NCI-H82 treated with DMSO at 0.1 percent for 48 hours (cell line): ENCODE measurements at regions not wholly inside any gene's neighbourhood (a gene's known extent, or its start where the extent isn't known, plus 50 kb on each side); places are given as distances from the start of the nearest gene placed in this dataset.

Experiments used
- DNase-seq: peaks from one replicate; lab custom pipeline; 2025; ENCODE audit not compliant: unreplicated experiment; lab: John Stamatoyannopoulos, UW

GRCh38 chr10:6743291-6743849 lies 163.3 kb upstream of the PRKCQ start:
- DNase-seq: no peak

GRCh38 chr10:6741541-6741941 lies 161.5 kb upstream of the PRKCQ start:
- no peak for DNase-seq

- no peak for DNase-seq
Measured at GRCh38 chr10:6739530-6740174, 159.6 kb upstream of the PRKCQ start.

GRCh38 chr10:6738112-6738768 lies 158.2 kb upstream of the PRKCQ start:
- no peak for DNase-seq

DNA sequence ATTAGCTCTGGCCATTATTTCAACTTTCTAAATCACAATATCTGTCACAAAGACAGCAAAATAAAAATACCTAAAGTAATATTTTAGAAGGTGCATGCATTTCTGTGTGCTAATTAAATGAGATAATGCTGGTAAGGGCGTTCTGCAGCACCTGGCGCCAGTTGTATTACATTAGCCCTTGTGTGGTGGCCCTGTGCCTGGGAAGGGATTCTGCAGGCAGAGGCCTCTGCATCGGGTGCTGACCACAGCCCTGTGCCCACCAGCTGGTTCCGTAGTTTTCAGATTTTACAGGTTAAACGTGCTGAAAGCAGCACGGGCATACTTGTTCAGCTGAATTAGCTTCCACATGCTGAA lies 157.7 kb upstream of the PRKCQ start:
- no peak for DNase-seq

DNA sequence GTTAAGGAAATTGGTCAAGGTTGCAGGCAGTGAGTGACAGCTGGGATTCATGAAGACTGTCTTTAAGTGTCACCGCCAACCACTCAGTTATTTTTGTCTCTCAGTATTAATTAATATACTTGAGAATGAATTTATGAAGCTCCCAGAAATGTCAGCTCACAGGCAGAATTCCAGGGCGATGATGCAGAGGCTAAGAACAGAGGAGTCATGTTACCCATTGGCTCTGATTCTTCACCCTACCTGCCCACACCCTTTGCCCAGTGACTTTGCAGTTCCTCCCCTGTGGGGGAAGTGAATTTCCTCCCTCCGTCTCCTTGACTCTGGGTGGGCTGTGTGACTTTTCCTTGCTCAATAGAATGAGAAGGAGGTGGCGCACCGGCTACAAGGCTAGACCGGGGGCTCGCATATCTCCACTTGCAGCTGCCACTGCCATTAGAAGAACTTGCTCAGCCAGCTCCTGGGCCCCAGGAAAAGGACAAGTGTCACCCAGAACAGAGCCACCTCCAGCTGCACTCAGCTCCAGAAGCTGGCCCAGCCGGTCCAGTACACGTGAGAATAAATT lies 157.1 kb upstream of the PRKCQ start:
- no peak for DNase-seq

- no peak for DNase-seq
Measured at GRCh38 chr10:6734286-6734685, 154.2 kb upstream of the PRKCQ start.

DNA sequence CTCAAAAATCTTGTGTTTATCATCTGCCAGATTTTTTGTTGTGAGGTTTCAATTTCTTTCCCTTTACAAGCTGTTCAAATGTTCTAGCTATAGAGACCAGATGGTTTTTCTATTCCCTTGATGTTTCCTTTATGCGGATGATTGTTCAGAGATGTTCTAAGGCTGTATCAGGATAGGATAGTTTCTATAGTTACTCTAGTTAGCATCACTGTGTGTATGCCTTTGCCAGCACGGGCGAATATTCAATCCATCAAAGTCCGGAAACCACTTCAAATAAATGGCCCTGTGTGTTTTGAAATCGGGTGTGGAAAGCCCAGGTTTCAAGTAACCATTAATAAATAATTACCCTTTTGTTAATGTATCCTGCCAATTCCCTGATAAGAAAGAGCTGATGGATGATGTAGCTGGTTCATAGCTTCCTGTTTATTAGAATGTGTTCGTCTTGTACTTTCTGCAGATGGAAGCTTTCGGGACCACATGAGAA lies 149.8 kb upstream of the PRKCQ start:
- no peak for DNase-seq

GRCh38 chr10:6729071-6729774 lies 149.1 kb upstream of the PRKCQ start:
- no peak for DNase-seq

GRCh38 chr10:6726924-6727323 lies 146.8 kb upstream of the PRKCQ start:
- DNase-seq: no peak

- no peak for DNase-seq
Measured at GRCh38 chr10:6722616-6723004, 142.5 kb upstream of the PRKCQ start.

DNA sequence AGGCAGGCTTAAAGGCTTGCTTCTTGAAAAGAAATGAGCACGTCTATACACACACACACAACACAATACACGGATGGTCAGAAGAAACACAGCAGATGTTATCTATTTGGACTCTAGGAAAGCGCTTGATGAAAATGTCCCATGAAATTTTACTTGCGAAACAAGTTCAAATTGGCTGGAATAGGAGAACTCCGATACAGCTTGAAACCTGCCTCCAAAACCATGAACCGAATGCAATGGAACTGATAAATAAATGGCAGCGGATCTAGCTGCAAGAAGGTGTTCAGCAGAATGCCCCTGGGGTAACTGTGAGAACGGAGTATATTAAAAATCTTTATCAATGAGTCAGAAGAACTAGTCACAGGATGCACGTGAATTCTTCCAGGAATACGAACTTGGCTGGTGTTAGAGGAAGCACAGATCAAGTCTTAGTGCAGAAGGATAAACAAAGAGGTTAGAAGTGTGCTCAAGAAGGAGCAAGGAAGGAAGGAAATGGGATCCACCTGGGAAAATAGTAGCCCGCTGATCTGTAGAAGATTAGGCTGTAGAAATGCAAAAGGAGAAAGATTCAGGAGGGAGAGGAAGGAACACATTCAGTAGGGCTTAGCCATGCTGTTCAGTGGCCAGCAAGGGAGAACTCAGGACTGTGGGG lies 142.0 kb upstream of the PRKCQ start:
- no peak for DNase-seq

- DNase-seq: no peak
Measured at GRCh38 chr10:6721480-6721879, 141.4 kb upstream of the PRKCQ start.

- DNase-seq: no peak
Measured at GRCh38 chr10:6719561-6719960, 139.5 kb upstream of the PRKCQ start.

- DNase-seq: no peak
Measured at GRCh38 chr10:6718550-6718949, 138.5 kb upstream of the PRKCQ start.

GRCh38 chr10:6716516-6716915 lies 136.4 kb upstream of the PRKCQ start:
- DNase-seq: no peak

DNA sequence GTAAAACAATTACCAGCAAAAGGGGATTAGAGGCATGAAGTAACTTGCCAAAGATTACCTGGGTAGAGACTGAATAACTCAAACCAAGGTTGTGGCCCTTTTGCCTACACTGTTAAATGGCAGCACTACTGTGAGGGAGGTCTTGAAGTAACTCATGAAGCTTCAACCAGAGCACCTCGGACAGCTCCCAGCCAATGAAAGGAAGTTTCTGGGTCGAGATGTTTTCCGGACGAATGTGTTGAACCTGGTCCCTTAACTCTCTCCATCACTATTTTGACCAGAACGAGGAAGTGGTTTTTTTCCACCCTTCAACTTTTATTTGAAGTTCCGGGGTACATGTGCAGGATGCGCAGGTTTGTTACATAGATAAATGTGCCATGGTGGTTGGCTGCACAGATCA lies 133.6 kb upstream of the PRKCQ start:
- DNase-seq: no peak

DNA sequence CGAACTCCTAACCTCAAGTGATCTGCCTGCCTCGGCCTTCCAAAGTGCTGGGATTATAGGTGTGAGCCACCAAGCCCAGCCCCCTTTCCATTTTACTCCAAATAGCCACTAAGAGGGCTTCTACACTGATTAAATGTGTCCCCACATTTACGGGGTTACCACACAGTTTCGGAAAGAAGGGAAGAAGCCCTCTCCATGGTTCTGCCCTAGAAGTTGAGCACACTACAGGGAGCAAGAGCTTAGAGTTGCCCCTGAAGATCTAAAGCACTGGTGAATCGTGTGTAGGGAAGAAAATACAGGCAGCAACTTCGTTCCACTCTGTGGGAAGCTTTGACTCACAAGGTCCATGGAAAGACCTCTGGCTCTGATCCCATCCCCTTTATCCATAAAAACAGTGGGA lies 133.0 kb upstream of the PRKCQ start:
- DNase-seq: no peak

DNA sequence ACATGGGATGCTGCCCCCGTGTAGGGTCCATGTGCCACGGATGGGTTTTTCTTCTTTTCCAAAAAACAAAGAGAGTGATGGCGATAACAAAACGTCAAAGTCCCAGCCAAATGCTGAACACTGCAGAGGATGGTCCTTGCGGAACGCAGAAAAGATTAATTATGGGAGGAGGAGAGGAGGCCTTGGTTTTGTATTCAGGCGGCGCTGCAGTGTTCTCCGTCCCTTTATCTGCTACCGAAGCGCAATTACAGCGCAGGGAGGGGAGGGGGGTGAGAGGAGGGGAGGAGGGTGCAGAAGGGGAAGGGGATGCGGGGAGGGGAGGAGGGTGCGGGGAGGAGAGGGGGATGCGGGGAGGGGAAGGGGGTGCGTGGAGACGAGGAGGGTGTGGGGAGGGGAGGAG lies 131.8 kb upstream of the PRKCQ start:
- DNase-seq: no peak

GRCh38 chr10:6711408-6711841 lies 131.3 kb upstream of the PRKCQ start:
- no peak for DNase-seq

- DNase-seq: no peak
Measured at GRCh38 chr10:6707352-6707751, 127.3 kb upstream of the PRKCQ start.
